A549 (cell line): ENCODE measurements at regions not wholly inside any gene's neighbourhood (a gene's known extent, or its start where the extent isn't known, plus 50 kb on each side); places are given as distances from the start of the nearest gene placed in this dataset.

ENCODE experiments used
- CHD4 ChIP-seq: fragments of 200-600 bp; sonication (generic); IDR thresholded peaks from 2 replicates; pipeline ENCODE4 v1.6.1; 2016; ENCODE audit warnings: antibody characterized with exemption, mild to moderate bottlenecking, borderline replicate concordance
- CTCF ChIP-seq: fragments of >200 bp; sonication (Bioruptor Twin); formaldehyde crosslinking; IDR thresholded peaks from 3 replicates; pipeline ENCODE4 v1.5.1; 2016
- KDM1A ChIP-seq: fragments of 200-600 bp; sonication (generic); IDR thresholded peaks from 2 replicates; pipeline ENCODE4 v1.6.1; 2016; ENCODE audit warnings: low read depth, mild to moderate bottlenecking
- MAFK ChIP-seq: fragments of 450-650 bp; IDR thresholded peaks from 2 replicates; pipeline ENCODE4 v1.6.1; 2014; ENCODE audit not compliant: partially characterized antibody
- MAX ChIP-seq: IDR thresholded peaks from 2 replicates; pipeline ENCODE4 v1.6.1; 2012
- POLR2A ChIP-seq: IDR thresholded peaks from 2 replicates; pipeline ENCODE4 v1.6.1; 2012; ENCODE audit warnings: mild to moderate bottlenecking, low read length
- TF ChIP-seq, protein P1 (sequence below): IDR thresholded peaks from 2 replicates; pipeline ENCODE4 v1.6.1; 2012
- TF ChIP-seq, protein P2 (sequence below): fragments of 150-350 bp; IDR thresholded peaks from 2 replicates; pipeline ENCODE4 v1.6.1; 2014; ENCODE audit warnings: low read depth, mild to moderate bottlenecking, low read length

DNA sequence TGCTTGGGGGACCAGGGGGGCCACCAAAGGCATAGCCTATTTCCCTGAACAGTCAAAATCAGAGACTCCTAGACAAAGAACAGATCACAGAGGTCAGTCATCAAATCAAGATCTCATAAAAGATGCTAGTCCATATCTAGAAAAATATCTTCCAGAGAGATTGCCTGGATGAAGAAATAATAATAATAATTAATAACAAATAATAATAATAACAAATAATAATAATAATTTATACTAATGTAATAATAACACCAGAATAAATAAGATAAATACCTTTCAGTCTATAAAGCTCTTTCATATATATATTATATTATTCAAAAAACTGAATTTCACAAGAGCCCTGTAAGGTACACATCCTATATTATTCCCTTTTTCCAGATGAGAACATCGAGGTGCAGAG, 129.6 kb downstream of the PAX1 start:
- TF ChIP-seq, protein P1, sequence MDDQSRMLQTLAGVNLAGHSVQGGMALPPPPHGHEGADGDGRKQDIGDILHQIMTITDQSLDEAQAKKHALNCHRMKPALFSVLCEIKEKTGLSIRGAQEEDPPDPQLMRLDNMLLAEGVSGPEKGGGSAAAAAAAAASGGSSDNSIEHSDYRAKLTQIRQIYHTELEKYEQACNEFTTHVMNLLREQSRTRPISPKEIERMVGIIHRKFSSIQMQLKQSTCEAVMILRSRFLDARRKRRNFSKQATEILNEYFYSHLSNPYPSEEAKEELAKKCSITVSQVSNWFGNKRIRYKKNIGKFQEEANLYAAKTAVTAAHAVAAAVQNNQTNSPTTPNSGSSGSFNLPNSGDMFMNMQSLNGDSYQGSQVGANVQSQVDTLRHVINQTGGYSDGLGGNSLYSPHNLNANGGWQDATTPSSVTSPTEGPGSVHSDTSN: no peak
- TF ChIP-seq, protein P2, sequence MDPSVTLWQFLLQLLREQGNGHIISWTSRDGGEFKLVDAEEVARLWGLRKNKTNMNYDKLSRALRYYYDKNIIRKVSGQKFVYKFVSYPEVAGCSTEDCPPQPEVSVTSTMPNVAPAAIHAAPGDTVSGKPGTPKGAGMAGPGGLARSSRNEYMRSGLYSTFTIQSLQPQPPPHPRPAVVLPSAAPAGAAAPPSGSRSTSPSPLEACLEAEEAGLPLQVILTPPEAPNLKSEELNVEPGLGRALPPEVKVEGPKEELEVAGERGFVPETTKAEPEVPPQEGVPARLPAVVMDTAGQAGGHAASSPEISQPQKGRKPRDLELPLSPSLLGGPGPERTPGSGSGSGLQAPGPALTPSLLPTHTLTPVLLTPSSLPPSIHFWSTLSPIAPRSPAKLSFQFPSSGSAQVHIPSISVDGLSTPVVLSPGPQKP: no peak
- TF ChIP-seq CTCF (no peak), KDM1A (no peak), MAFK (no peak), POLR2A (no peak), MAX (no peak), CHD4 (no peak)
